ENCODE measurements at regions not wholly inside any gene's neighbourhood (a gene's known extent, or its start where the extent isn't known, plus 50 kb on each side); places are given as distances from the start of the nearest gene placed in this dataset.
"Not testable (repeated sequence)": the region's sequence is repeated elsewhere in the genome, so short reads cannot be mapped to it uniquely, and the experiment has no call there.

DNA sequence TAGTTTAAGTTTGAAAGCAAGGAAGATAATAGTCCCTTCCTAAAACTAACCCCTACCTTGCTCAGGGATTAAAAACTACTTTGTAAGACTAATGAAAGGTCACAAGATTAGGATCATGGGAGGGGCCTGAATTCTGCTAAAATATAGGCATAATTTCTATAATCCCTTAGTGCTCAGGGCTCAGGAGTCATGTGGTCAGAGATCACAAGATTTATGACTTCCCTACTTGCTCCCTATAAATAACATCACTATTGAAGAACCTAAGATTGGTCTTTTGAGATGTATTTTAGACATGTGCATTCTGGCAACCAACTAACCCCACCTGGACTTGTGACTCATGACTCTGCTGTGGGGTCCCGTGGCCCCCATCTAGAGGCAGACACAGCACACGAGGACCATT lies 81.1 kb downstream of the STMND1 start:
- no peak for DNase-seq

DNA sequence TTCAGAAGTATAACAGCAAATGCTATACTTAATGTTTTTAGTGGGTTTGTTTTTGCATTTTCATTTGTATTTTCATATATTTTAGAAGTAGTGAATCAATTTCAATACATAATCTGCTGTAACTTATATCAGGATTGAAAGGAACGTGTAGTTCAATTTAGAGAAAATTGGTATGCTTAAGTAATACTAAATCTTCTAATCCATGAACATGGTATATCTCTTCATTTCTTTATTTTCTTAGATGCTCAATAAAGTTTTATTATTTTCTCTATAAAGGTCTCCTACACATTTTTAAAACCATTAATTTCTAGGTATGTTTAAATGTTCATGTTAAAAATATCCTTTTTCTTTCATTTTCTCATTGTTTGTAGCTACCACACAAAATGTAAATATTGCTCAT lies 85.1 kb downstream of the STMND1 start:
- no peak for DNase-seq

- DNase-seq: peak; percentile 3
Observed at GRCh38 chr6:17193106-17193775, 87.9 kb upstream of the RBM24 start.

DNA sequence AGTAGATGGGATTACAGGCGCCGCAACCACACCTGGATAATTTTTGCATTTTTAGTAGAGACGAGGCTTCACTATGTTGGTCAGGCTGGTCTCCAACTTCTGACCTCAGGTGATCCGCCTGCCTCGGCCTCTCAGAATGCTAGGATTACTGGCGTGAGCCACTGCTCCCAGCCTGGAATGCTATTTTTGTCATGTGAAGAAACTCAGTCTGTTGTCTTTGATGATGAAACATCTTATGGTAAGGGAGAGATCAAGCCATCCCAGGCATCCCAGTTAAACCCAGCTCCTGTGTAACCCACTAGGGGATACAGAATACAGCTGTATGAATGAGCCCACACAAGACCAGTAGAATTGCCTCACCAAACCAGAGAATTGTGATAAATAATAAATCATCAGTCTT lies 83.6 kb upstream of the RBM24 start:
- no peak for DNase-seq

DNA sequence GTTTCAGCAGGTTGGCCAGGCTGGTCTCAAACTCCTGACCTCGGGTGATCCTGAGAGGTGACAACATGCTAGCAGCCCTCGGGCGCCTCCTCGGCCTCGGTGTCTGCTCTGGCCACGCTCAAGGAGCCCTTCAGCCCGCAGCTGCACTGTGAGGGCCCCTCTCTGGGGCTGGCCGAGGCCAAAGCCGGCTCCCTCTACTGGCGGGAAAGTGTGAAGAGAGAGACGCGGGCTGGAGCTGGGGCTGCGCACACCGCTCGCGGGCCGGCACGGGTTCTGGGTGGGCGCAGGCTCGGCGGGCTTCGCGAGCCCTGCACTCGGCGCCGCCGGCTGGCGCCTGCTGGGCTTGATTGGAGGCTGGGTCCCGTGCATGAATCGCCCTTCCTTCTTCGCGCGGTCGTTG lies 80.8 kb upstream of the RBM24 start:
- peak; percentile 15 for DNase-seq

GRCh38 chr6:17202526-17202925 lies 78.6 kb upstream of the RBM24 start:
- DNase-seq: no peak

- DNase-seq: no peak
Observed at GRCh38 chr6:17204533-17204932, 76.6 kb upstream of the RBM24 start.

- DNase-seq: no peak
Observed at GRCh38 chr6:17206566-17207072, 74.5 kb upstream of the RBM24 start.

- DNase-seq: no peak
Observed at GRCh38 chr6:17207281-17207680, 73.9 kb upstream of the RBM24 start.

DNA sequence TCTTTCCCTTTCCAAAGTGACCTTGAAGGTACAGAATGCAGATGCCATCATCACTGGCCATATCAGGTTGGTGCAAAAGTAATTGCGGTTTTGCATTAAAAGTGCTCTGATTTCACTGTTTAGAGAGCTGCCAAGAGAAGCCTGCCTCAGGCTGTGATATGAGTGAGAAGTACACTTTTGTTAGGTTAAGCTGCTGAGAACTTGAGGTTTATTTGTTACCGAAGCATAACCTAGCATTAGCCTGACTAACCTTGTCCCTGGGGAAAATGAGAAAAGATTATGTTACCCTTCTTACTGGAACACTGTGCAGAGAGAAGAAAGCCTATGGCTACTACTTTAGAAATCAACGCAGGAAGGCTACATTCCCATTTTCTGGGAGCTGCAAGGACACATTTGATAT lies 70.5 kb upstream of the RBM24 start:
- DNase-seq: no peak

DNA sequence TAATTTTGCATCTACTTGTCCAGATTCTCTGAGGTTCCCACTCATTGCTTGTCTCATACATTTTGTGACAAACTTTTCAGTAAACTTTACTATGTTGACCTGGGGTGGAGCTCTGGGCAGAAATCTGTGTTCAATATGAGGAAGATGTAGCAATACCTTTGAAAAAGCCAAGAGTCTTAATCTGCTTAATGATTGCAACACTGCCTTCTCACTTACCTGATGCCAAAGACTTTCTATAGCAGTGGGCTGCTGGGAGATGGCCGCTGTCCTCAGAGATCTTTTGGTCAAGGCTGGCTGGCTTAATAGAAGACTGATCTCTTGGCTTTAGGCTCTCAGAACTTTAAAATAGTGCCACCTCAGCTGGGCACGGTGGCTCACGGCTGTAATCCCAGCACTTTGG lies 70.1 kb upstream of the RBM24 start:
- DNase-seq: no peak

GRCh38 chr6:17212546-17213371 lies 68.4 kb upstream of the RBM24 start:
- peak; percentile 30 for DNase-seq

- DNase-seq: no peak
Observed at GRCh38 chr6:17214106-17214505, 67.1 kb upstream of the RBM24 start.

- DNase-seq: not testable (repeated sequence)
Observed at GRCh38 chr6:17216972-17217371, 64.2 kb upstream of the RBM24 start.

GRCh38 chr6:17218023-17218748 lies 63.0 kb upstream of the RBM24 start:
- DNase-seq: no peak

GRCh38 chr6:17218749-17219093 lies 62.4 kb upstream of the RBM24 start:
- DNase-seq: no peak

DNA sequence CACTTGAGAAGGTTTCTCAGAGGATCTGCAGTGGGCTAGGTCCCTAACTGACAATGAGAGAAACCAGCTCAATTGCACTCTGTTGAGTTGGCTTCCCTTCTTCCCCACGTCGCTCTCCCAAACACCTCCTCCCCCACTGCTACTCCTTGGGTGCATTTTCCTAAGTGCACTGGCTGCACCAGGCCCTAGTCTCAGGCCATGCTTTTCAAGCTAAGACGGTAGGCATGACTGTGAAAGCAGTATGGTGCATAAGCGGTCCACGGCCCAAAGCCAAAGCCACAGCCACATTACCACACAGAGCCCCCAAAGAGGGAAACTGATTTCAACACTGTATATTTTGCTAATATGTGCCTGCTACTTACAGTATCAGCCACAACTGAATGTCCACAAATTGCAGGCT lies 62.1 kb upstream of the RBM24 start:
- DNase-seq: no peak

- no peak for DNase-seq
Observed at GRCh38 chr6:17220040-17220910, 60.9 kb upstream of the RBM24 start.

DNA sequence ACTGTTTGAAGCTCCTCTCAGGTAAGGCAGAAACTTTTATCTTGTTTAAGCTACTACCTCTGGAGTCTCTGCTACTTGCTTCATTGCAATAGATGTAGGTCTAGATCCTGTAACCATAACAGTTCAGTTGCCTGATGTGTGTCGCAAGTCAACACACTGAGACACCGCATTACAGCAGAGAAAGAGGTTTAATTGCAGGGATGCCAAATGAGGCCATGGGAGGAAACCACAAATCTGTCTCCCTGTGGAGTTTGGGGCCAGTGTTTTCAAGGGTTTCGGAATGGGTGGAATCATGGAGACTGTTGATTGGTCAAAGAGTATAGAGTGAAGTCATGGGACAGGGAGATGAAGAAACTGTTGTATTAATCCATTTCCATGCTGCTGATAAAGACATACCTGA lies 57.1 kb upstream of the RBM24 start:
- DNase-seq: peak; percentile 16

DNA sequence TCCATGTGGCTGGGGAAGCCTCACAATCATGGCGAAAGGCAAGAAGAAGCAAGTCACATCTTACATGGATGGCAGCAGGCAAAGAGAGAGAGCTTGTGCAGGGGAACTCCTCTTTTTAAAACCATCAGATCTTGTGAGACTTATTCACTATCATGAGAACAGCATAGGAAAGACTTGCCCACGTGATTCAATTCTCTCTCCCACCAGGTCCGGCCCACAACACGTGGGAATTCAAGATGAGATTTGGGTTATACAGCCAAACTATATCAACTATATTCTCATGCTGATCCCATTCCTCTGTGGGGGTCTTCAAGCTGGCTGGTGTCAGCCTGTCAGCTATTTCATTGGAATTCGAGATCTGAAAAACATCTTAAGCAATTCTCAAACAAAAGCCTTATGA lies 56.7 kb upstream of the RBM24 start:
- not testable (repeated sequence) for DNase-seq

DNA sequence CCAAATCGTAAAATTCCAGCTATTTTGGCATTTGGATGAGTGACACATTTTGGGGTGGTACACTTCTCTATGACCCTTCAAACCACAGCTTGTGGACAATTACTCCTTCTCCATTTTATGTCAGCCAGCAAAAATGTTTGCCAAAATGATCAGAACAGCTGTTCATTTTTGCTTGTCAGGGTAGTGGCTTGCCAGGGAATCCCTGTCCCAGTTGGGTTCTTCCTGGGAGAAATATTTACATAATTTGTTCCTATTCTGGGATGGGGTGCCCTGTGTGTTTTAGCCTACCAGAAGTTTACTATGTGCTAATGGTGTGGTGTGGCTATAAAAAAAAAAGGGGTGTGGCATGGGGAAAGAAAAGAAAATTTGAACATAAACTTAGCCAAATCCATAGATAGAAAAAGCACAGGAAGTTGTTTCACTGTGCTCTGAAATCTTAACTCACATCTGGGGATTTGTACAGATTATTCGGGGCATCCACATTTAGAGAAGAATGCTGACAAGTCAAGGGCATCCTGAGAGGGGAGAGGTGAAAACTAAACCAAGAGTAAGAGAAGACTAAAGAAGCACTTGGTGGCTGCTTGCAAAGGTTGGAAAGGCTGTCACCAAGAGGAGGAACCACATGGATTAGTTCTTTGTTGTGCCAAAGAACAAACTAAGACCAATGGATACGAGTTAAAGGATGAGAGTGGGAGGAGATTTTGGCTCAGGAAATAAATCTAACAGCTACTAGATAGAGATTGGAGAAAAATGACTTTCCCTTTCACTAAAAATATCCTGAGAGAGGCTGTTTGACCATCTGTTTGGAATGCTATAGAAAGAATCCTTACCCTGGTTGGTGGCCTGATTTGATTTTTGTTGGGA lies 55.2 kb upstream of the RBM24 start:
- no peak for DNase-seq

- no peak for DNase-seq
Observed at GRCh38 chr6:17226786-17227233, 54.4 kb upstream of the RBM24 start.
